IMR-90 (cell line): ENCODE measurements at regions not wholly inside any gene's neighbourhood (a gene's known extent, or its start where the extent isn't known, plus 50 kb on each side); places are given as distances from the start of the nearest gene placed in this dataset.

Experiments
- ATAC-seq: fragments of 200-7000 bp; cut with Tn5 transposase; 2 replicates; pipeline ENCODE4 v1.9.1; 2020; ENCODE audit warnings: low read depth, mild to moderate bottlenecking, moderate library complexity
- BruUV-seq: library from RNA; stranded (reverse); fragments of 400-500 nt; replicated peaks from 2 replicates; lab custom pipeline; 2021; lab: Mats Ljungman, UMichigan
- CTCF ChIA-PET: fragments of 300-600 bp; formaldehyde crosslinking; extraction: SDS; loops from one replicate; lab custom pipeline; 2021; ENCODE audit warnings: antibody characterized with exemption; lab: Yijun Ruan, JAX
- POLR2A ChIA-PET: fragments of 300-600 bp; sonication (Branson Sonifier 250); formaldehyde crosslinking; loops from one replicate; lab custom pipeline; 2022; ENCODE audit warnings: antibody characterized with exemption; ENCODE audit not compliant: unreplicated experiment; lab: Charles Lee
- DNase-seq: peaks from one replicate; pipeline ENCODE4 v3.0.0; 2013
- H2AFZ ChIP-seq: replicated peaks from 2 replicates; pipeline ENCODE3; 2013; ENCODE audit warnings: low read length, mild to moderate bottlenecking; ENCODE audit not compliant: poor library complexity
- H2AK5ac ChIP-seq: 2 replicates; pipeline ENCODE4 v1.6.1; 2013; ENCODE audit warnings: low read depth, low read length, inconsistent platforms
- H2AK9ac ChIP-seq: replicated peaks from 2 replicates; pipeline ENCODE3; 2013; ENCODE audit warnings: mild to moderate bottlenecking, low read depth, low read length, moderate library complexity; ENCODE audit not compliant: poor library complexity
- H2BK120ac ChIP-seq: 2 replicates; pipeline ENCODE4 v1.6.1; 2013; ENCODE audit warnings: low read depth, low read length, inconsistent platforms
- H2BK15ac ChIP-seq: 3 replicates; pipeline ENCODE4 v1.6.1; 2013; ENCODE audit warnings: low read depth, low read length, inconsistent platforms
- H2BK20ac ChIP-seq: 2 replicates; pipeline ENCODE4 v1.6.1; 2013; ENCODE audit warnings: low read depth, mild to moderate bottlenecking, inconsistent platforms, low read length, moderate library complexity
- H2BK5ac ChIP-seq: 2 replicates; pipeline ENCODE4 v1.6.1; 2013; ENCODE audit warnings: mild to moderate bottlenecking, low read depth, low read length, inconsistent platforms; ENCODE audit not compliant: poor library complexity, severe bottlenecking
- H3K14ac ChIP-seq: replicated peaks from 2 replicates; pipeline ENCODE4 v1.6.1; 2013; ENCODE audit warnings: low read depth, low read length, inconsistent platforms
- H3K18ac ChIP-seq: 2 replicates; pipeline ENCODE4 v1.6.1; 2013; ENCODE audit warnings: low read depth, low read length, control low read depth
- H3K23ac ChIP-seq: 2 replicates; pipeline ENCODE4 v1.6.1; 2013; ENCODE audit warnings: low read depth, low read length, inconsistent platforms
- H3K27ac ChIP-seq: 2 replicates; pipeline ENCODE4 v1.5.1; 2013; ENCODE audit warnings: mild to moderate bottlenecking, control low read depth, low read length; ENCODE audit not compliant: insufficient read depth
- H3K27me3 ChIP-seq: 2 replicates; pipeline ENCODE4 v1.6.1; 2013; ENCODE audit warnings: low read length; ENCODE audit not compliant: control insufficient read depth, insufficient read depth
- H3K36me3 ChIP-seq: 2 replicates; pipeline ENCODE4 v1.6.1; 2013; ENCODE audit warnings: low read length, mixed read lengths; ENCODE audit not compliant: control insufficient read depth, insufficient read depth
- H3K4ac ChIP-seq: 2 replicates; pipeline ENCODE4 v1.6.1; 2013; ENCODE audit warnings: low read depth, low read length, inconsistent platforms
- H3K4me1 ChIP-seq: 2 replicates; pipeline ENCODE4 v1.6.1; 2013; ENCODE audit warnings: low read length, mixed read lengths; ENCODE audit not compliant: control insufficient read depth, insufficient read depth
- H3K4me2 ChIP-seq: 2 replicates; pipeline ENCODE4 v1.6.1; 2013; ENCODE audit warnings: low read depth, mild to moderate bottlenecking, control low read depth, low read length, moderate library complexity
- H3K4me3 ChIP-seq: 2 replicates; pipeline ENCODE4 v1.5.1; 2013; ENCODE audit warnings: low read depth, mild to moderate bottlenecking, control low read depth, low read length, moderate library complexity; ENCODE audit not compliant: insufficient read depth
- H3K56ac ChIP-seq: 2 replicates; pipeline ENCODE4 v1.6.1; 2013; ENCODE audit warnings: low read length, inconsistent platforms; ENCODE audit not compliant: insufficient read depth; ENCODE audit errors: extremely low read depth
- H3K79me1 ChIP-seq, 2 experiments: 2 replicates each; pipeline ENCODE4 v1.6.1; 2013; ENCODE audit warnings: low read length in 2 of 2, inconsistent platforms in 1 of 2, low read depth in 1 of 2
- H3K9ac ChIP-seq: 2 replicates; pipeline ENCODE4 v1.6.1; 2013; ENCODE audit warnings: low read depth, low read length, control low read depth
- H3K9me1 ChIP-seq: 2 replicates; pipeline ENCODE4 v1.6.1; 2013; ENCODE audit warnings: low read length, inconsistent platforms; ENCODE audit not compliant: insufficient read depth
- H3K9me3 ChIP-seq: 2 replicates; pipeline ENCODE4 v1.6.1; 2013; ENCODE audit warnings: low read length; ENCODE audit not compliant: control insufficient read depth, insufficient read depth
- H4K20me1 ChIP-seq: 2 replicates; pipeline ENCODE4 v1.6.1; 2013; ENCODE audit warnings: low read length, inconsistent platforms; ENCODE audit not compliant: insufficient read depth
- H4K5ac ChIP-seq: 2 replicates; pipeline ENCODE4 v1.6.1; 2013; ENCODE audit warnings: mild to moderate bottlenecking, low read depth, low read length, control low read depth
- H4K8ac ChIP-seq, 2 experiments: 2 replicates each; pipeline ENCODE4 v1.6.1; 2013; ENCODE audit warnings: low read depth in 2 of 2, low read length in 2 of 2, control low read depth in 1 of 2, inconsistent platforms in 1 of 2
- H4K91ac ChIP-seq: 2 replicates; pipeline ENCODE4 v1.6.1; 2013; ENCODE audit warnings: low read depth, low read length, inconsistent platforms; ENCODE audit not compliant: insufficient read depth
- BHLHE40 ChIP-seq: fragments of 150-350 bp; IDR thresholded peaks from 2 replicates; pipeline ENCODE4 v1.6.1; 2016; ENCODE audit warnings: mild to moderate bottlenecking, low read depth, low read length
- CEBPB ChIP-seq: IDR thresholded peaks from 2 replicates; pipeline ENCODE4 v1.6.1; 2012; ENCODE audit warnings: low read depth, low read length, improper control_type of control experiment
- CHD1 ChIP-seq: IDR thresholded peaks from 2 replicates; pipeline ENCODE4 v1.6.1; 2012; ENCODE audit warnings: low read depth, low read length, improper control_type of control experiment
- CTCF ChIP-seq: conservative IDR thresholded peaks from 2 replicates; pipeline ENCODE4 v1.5.1; 2012; ENCODE audit warnings: mild to moderate bottlenecking, low read depth, low read length, improper control_type of control experiment
- ELK1 ChIP-seq: fragments of 150-350 bp; IDR thresholded peaks from 2 replicates; pipeline ENCODE4 v1.6.1; 2016; ENCODE audit warnings: low read depth, mild to moderate bottlenecking, low read length, moderate library complexity, borderline replicate concordance
- FOS ChIP-seq: fragments of 150-350 bp; IDR thresholded peaks from 2 replicates; pipeline ENCODE4 v1.6.1; 2016; ENCODE audit warnings: low read depth, low read length
- MAFK ChIP-seq: IDR thresholded peaks from 2 replicates; pipeline ENCODE4 v1.6.1; 2012; ENCODE audit warnings: low read depth, low read length, improper control_type of control experiment
- MAZ ChIP-seq: IDR thresholded peaks from 2 replicates; pipeline ENCODE4 v1.6.1; 2012; ENCODE audit warnings: low read depth, mild to moderate bottlenecking, low read length, improper control_type of control experiment, moderate library complexity, borderline replicate concordance
- MXI1 ChIP-seq: IDR thresholded peaks from 2 replicates; pipeline ENCODE4 v1.6.1; 2012; ENCODE audit warnings: low read depth, mild to moderate bottlenecking, low read length, moderate library complexity, borderline replicate concordance
- NFE2L2 ChIP-seq: fragments of 150-350 bp; IDR thresholded peaks from 2 replicates; pipeline ENCODE4 v1.6.1; 2016; ENCODE audit warnings: low read depth, mild to moderate bottlenecking, low read length
- POLR2A ChIP-seq: IDR thresholded peaks from 2 replicates; pipeline ENCODE4 v1.6.1; 2012; ENCODE audit warnings: mild to moderate bottlenecking, low read depth, low read length
- RAD21 ChIP-seq: IDR thresholded peaks from 2 replicates; pipeline ENCODE4 v1.6.1; 2012; ENCODE audit warnings: low read length, improper control_type of control experiment
- RCOR1 ChIP-seq: IDR thresholded peaks from 2 replicates; pipeline ENCODE4 v1.6.1; 2012; ENCODE audit warnings: mild to moderate bottlenecking, low read length, improper control_type of control experiment; ENCODE audit not compliant: insufficient replicate concordance
- RFX5 ChIP-seq: IDR thresholded peaks from 2 replicates; pipeline ENCODE4 v1.8.0; 2012; ENCODE audit warnings: low read depth, mild to moderate bottlenecking, low read length, moderate library complexity
- SMC3 ChIP-seq: fragments of 150-350 bp; IDR thresholded peaks from 2 replicates; pipeline ENCODE4 v1.6.1; 2016; ENCODE audit warnings: low read depth, mild to moderate bottlenecking, antibody characterized with exemption, low read length, moderate library complexity
- USF2 ChIP-seq: fragments of 150-350 bp; IDR thresholded peaks from 2 replicates; pipeline ENCODE4 v1.6.1; 2017; ENCODE audit warnings: mild to moderate bottlenecking, antibody characterized with exemption, low read length, low read depth
- WGBS, 2 experiments: methylation state at CpG; one replicate each; pipeline versions ENCODE4 v1.1.5 to v1.1.7; 2013; ENCODE audit warnings: missing lambda C conversion rate in 2 of 2; ENCODE audit not compliant: insufficient read length in 1 of 2; ENCODE audit errors: extremely low coverage in 2 of 2; 5-methylcytosine and 5-hydroxymethylcytosine counted together
- dilution Hi-C: fragments of 300-500 bp; cut with HindIII; formaldehyde crosslinking; loops from one replicate; pipeline ENCODE4 v1.14.3; 2018; ENCODE audit warnings: low sequenced_read_pairs; ENCODE audit not compliant: unreplicated experiment
- in situ Hi-C: fragments of 300-500 bp; cut with MboI; formaldehyde crosslinking; loops from 3 replicates; pipeline ENCODE4 v1.14.3; 2019; ENCODE audit warnings: low sequenced_read_pairs, inconsistent platforms, mixed read lengths
- intact Hi-C: fragments of 100-400 bp; cut with micrococcal nuclease; formaldehyde crosslinking; loops from 2 replicates; pipeline ENCODE4 v1.10.0; 2022

- Histone ChIP-seq H4K20me1 (peaks cover 71% of the 10 kb centered on the region), H4K8ac (peak overlapping the region in 1 of 2 experiments; percentile 10; a peak in 1 of 4 replicates), H4K91ac (no peak overlapping the region), H3K18ac (peak overlapping the region; percentile 89; the same call in 1 of the 2 replicates), H3K4me2 (peak overlapping the region; percentile 79), H3K56ac (no peak overlapping the region), H3K14ac (peak overlapping the region; percentile 91; the same call in 1 of the 2 replicates), H3K4me1 (peaks cover 21% of the 10 kb centered on the region), H3K9me3 (no peaks in the 10 kb centered on the region), H2BK5ac (peak overlapping the region; percentile 93), H3K9ac (no peak overlapping the region), H2BK120ac (0 out of 2 replicates have a peak overlapping the region, but pooled peaks have one; percentile 27), H2AK9ac (no peak overlapping the region), H2BK20ac (no peak overlapping the region; the same call in 1 of the 2 replicates), H3K36me3 (no peaks in the 10 kb centered on the region), H3K9me1 (peaks cover 22% of the 10 kb centered on the region), H3K4ac (peak overlapping the region; percentile 84; the same call in 1 of the 2 replicates), H4K5ac (no peak overlapping the region), H2AK5ac (no peak overlapping the region), H3K23ac (peak overlapping the region; percentile 50; the same call in 1 of the 2 replicates), H3K4me3 (no peak overlapping the region), H3K27ac (peak overlapping the region; percentile 96; the same call in 1 of the 2 replicates), H2BK15ac (no peak overlapping the region), H3K27me3 (no peaks in the 10 kb centered on the region), H2AFZ (no peak overlapping the region), H3K79me1 (peaks cover 12 to 61% of the 10 kb centered on the region in 2 experiments)
- no TSS peak for BruUV-seq
- ChIA-PET POLR2A (no interaction called here), CTCF (interaction anchor here (1.4 kb wide), 1 partner anchor 82 kb away, joined by 3 read pairs; no protein-coding TSS in a partner anchor)
- no peak for TF ChIP-seq MXI1
- no peak for TF ChIP-seq CTCF
- TF ChIP-seq SMC3 = no peak
- TF ChIP-seq USF2 = no peak
- TF ChIP-seq POLR2A = no peak
- no peak for TF ChIP-seq RAD21
- no peak for TF ChIP-seq MAZ
- no peak for TF ChIP-seq FOS
- TF ChIP-seq MAFK = no peak
- no peak for TF ChIP-seq BHLHE40
- TF ChIP-seq RFX5 = no peak
- no peak for TF ChIP-seq NFE2L2
- TF ChIP-seq CHD1 = no peak
- TF ChIP-seq RCOR1 = no peak
- no peak for TF ChIP-seq CEBPB
- no peak for TF ChIP-seq ELK1
- WGBS, 2 experiments = no CpG with 5 or more reads among the region's 1 CpG
- intact Hi-C loops (no loop called here), in situ Hi-C loops (no loop called here), dilution Hi-C loops (no loop called here)
- ATAC-seq (peak; percentile 35), DNase-seq (peak; percentile 68)
These were observed 84.7 kb downstream of the NDUFS5 start for GRCh38 chr1:39110882-39111281.
